ENCODE measurements at regions not wholly inside any gene's neighbourhood (a gene's known extent, or its start where the extent isn't known, plus 50 kb on each side); places are given as distances from the start of the nearest gene placed in this dataset.

- Histone ChIP-seq H3K9me3 (replicated peaks; ENCODE audit: control insufficient read depth, insufficient read depth, low read length) (no peaks in the 10 kb centered on the region), H3K36me3 (ENCODE audit: control insufficient read depth in 2 of 2, insufficient read depth in 2 of 2, low read length in 1 of 2) (no peaks in the 10 kb centered on the region), H3K4me2 (ENCODE audit: control insufficient read depth, insufficient read depth) (no peak overlapping the region), H3K4me3 (no peak overlapping the region), H3K9ac (ENCODE audit: control insufficient read depth, insufficient read depth, low read length) (no peak overlapping the region), H3K27me3 (replicated peaks in 1 of 2; ENCODE audit: control insufficient read depth in 2 of 2, insufficient read depth in 2 of 2, low read length in 1 of 2) (peaks cover 4 to 5% of the 10 kb centered on the region in 2 experiments; a peak in 3 of 4 replicates), H3K27ac (ENCODE audit: control insufficient read depth, insufficient read depth) (no peak overlapping the region), H3K4me1 (ENCODE audit: control insufficient read depth, insufficient read depth, low read length) (no peaks in the 10 kb centered on the region), H4K20me1 (ENCODE audit: control insufficient read depth, insufficient read depth) (no peaks in the 10 kb centered on the region), H2AFZ (ENCODE audit: control insufficient read depth, low read depth, low read length) (no peak overlapping the region), H3K79me2 (ENCODE audit: control insufficient read depth, insufficient read depth, low read length) (no peaks in the 10 kb centered on the region)
- intact Hi-C loops (cut with micrococcal nuclease; ENCODE audit: unreplicated experiment) (no loop called here), in situ Hi-C loops (cut with MboI) (no loop called here)
- ATAC-seq (no peak), DNase-seq (ENCODE audit: low read depth, low spot score) (no peak), FAIRE-seq (no peak)
- WGBS (ENCODE audit: insufficient coverage, insufficient replicate concordance, low lambda C conversion rate, missing lambda C conversion rate): 12% methylated on average over 13 of the region's 13 CpGs
- no TSS peak for BruUV-seq (replicated peaks)
- ChIA-PET SMC1A (ENCODE audit: uncharacterized antibody, unreplicated experiment) (no interaction called here), POLR2A (no interaction called here), CTCF (interaction anchor here (0.5 kb wide), 1 partner anchor 1214 kb away, joined by 3 read pairs; no protein-coding TSS in a partner anchor), RAD21 (ENCODE audit: unreplicated experiment) (no interaction called here)
- no peak for TF ChIP-seq NRF1 (conservative IDR thresholded peaks at IDR 0.05; ENCODE audit: low read depth, low read length)
- no peak for TF ChIP-seq NFXL1 (IDR thresholded peaks at IDR 0.05; ENCODE audit: borderline replicate concordance)
- TF ChIP-seq TBL1XR1 (IDR thresholded peaks at IDR 0.05; ENCODE audit: low read depth, low read length): no peak
Observed at GRCh38 chr1:29786791-29787732, 550.7 kb downstream of the PTPRU start.

GRCh38 chr1:29786195-29786594, 549.9 kb downstream of the PTPRU start:
- CTCF ChIA-PET: interaction anchor here (0.5 kb wide), 1 partner anchor 1215 kb away, joined by 3 read pairs; no protein-coding TSS in a partner anchor
- no peak for FAIRE-seq
- Histone ChIP-seq H3K9ac (ENCODE audit: control insufficient read depth, insufficient read depth, low read length) (no peak overlapping the region), H3K4me3 (no peak overlapping the region), H3K79me2 (ENCODE audit: control insufficient read depth, insufficient read depth, low read length) (no peaks in the 10 kb centered on the region), H3K27me3 (replicated peaks in 1 of 2; ENCODE audit: control insufficient read depth in 2 of 2, insufficient read depth in 2 of 2, low read length in 1 of 2) (peaks cover 4 to 5% of the 10 kb centered on the region in 2 experiments; a peak in 3 of 4 replicates), H3K27ac (ENCODE audit: control insufficient read depth, insufficient read depth) (no peak overlapping the region), H3K4me2 (ENCODE audit: control insufficient read depth, insufficient read depth) (no peak overlapping the region), H3K9me3 (replicated peaks; ENCODE audit: control insufficient read depth, insufficient read depth, low read length) (no peaks in the 10 kb centered on the region), H2AFZ (ENCODE audit: control insufficient read depth, low read depth, low read length) (no peak overlapping the region), H3K36me3 (ENCODE audit: control insufficient read depth in 2 of 2, insufficient read depth in 2 of 2, low read length in 1 of 2) (no peaks in the 10 kb centered on the region), H3K4me1 (ENCODE audit: control insufficient read depth, insufficient read depth, low read length) (no peaks in the 10 kb centered on the region), H4K20me1 (ENCODE audit: control insufficient read depth, insufficient read depth) (no peaks in the 10 kb centered on the region)
- in situ Hi-C loops (cut with MboI): no loop called here
- no peak for DNase-seq (ENCODE audit: low read depth, low spot score)
- no peak for ATAC-seq
- SMC1A ChIA-PET (ENCODE audit: uncharacterized antibody, unreplicated experiment): no interaction called here
- intact Hi-C loops (cut with micrococcal nuclease; ENCODE audit: unreplicated experiment): no loop called here
- BruUV-seq (replicated peaks): no TSS peak
- RAD21 ChIA-PET (ENCODE audit: unreplicated experiment): no interaction called here
- 0% methylated on average over 4 of the region's 4 CpGs for WGBS (ENCODE audit: insufficient coverage, insufficient replicate concordance, low lambda C conversion rate, missing lambda C conversion rate)
- POLR2A ChIA-PET: no interaction called here
- no peak for TF ChIP-seq IRF4 (IDR thresholded peaks at IDR 0.05; ENCODE audit: low read depth, low read length)
- TF ChIP-seq YBX1 (IDR thresholded peaks at IDR 0.05): no peak
- TF ChIP-seq IKZF2 (IDR thresholded peaks at IDR 0.05): no peak
- no peak for TF ChIP-seq SUPT20H (IDR thresholded peaks at IDR 0.05; ENCODE audit: borderline replicate concordance, control insufficient read depth, low read depth, low read length)
- TF ChIP-seq RFX5 (IDR thresholded peaks at IDR 0.05; ENCODE audit: low read depth, low read length): no peak
- no peak for TF ChIP-seq USF2 (IDR thresholded peaks at IDR 0.05; ENCODE audit: borderline replicate concordance, low read depth, low read length)
- no peak for TF ChIP-seq ATF3 (IDR thresholded peaks at IDR 0.05; ENCODE audit: borderline replicate concordance, extremely low read depth, low read depth, low read length)
- TF ChIP-seq RELA (IDR thresholded peaks at IDR 0.05; ENCODE audit: borderline replicate concordance, partially characterized antibody): no peak
- TF ChIP-seq SPI1 (IDR thresholded peaks at IDR 0.05; ENCODE audit: borderline replicate concordance, insufficient read depth, low read depth, low read length): no peak
- TF ChIP-seq, protein P1, sequence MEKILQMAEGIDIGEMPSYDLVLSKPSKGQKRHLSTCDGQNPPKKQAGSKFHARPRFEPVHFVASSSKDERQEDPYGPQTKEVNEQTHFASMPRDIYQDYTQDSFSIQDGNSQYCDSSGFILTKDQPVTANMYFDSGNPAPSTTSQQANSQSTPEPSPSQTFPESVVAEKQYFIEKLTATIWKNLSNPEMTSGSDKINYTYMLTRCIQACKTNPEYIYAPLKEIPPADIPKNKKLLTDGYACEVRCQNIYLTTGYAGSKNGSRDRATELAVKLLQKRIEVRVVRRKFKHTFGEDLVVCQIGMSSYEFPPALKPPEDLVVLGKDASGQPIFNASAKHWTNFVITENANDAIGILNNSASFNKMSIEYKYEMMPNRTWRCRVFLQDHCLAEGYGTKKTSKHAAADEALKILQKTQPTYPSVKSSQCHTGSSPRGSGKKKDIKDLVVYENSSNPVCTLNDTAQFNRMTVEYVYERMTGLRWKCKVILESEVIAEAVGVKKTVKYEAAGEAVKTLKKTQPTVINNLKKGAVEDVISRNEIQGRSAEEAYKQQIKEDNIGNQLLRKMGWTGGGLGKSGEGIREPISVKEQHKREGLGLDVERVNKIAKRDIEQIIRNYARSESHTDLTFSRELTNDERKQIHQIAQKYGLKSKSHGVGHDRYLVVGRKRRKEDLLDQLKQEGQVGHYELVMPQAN (conservative IDR thresholded peaks at IDR 0.05): no peak
- no peak for TF ChIP-seq RAD51 (IDR thresholded peaks at IDR 0.05)
